GM13977 (cell line): ENCODE measurements at regions not wholly inside any gene's neighbourhood (a gene's known extent, or its start where the extent isn't known, plus 50 kb on each side); places are given as distances from the start of the nearest gene placed in this dataset.
"Not testable (repeated sequence)": the region's sequence is repeated elsewhere in the genome, so short reads cannot be mapped to it uniquely, and the experiment has no call there.

ENCODE experiments used
- DNase-seq: peaks from one replicate; pipeline ENCODE4 v3.0.0; 2012; ENCODE audit warnings: low spot score
- CTCF ChIP-seq: IDR thresholded peaks from 2 replicates; pipeline ENCODE4 v1.5.1; 2012; ENCODE audit warnings: mild to moderate bottlenecking, control low read depth; ENCODE audit not compliant: insufficient read depth; ENCODE audit errors: extremely low read depth, missing control alignments
- in situ Hi-C: fragments of 300-500 bp; cut with MboI; formaldehyde crosslinking; loops from one replicate; pipeline ENCODE4 v1.12.0; 2022; ENCODE audit warnings: low sequenced_read_pairs, low pct_unique_long_range_greater_than_20kb, mixed read lengths, inconsistent platforms; ENCODE audit not compliant: unreplicated experiment

- DNase-seq: no peak
- no peak for TF ChIP-seq CTCF
- in situ Hi-C loops: no loop called here
Observed at GRCh38 chr3:107188262-107188661, 189.0 kb upstream of the CCDC54 start.

- TF ChIP-seq CTCF: no peak
- no peak for DNase-seq
- in situ Hi-C loops: no loop called here
Observed at GRCh38 chr3:107189158-107189791, 188.0 kb upstream of the CCDC54 start.

GRCh38 chr3:107193116-107193515, 184.1 kb upstream of the CCDC54 start:
- TF ChIP-seq CTCF: no peak
- in situ Hi-C loops: no loop called here
- no peak for DNase-seq

- DNase-seq: no peak
- in situ Hi-C loops: no loop called here
- no peak for TF ChIP-seq CTCF
Observed at GRCh38 chr3:107198581-107199181, 178.6 kb upstream of the CCDC54 start.

GRCh38 chr3:107201146-107201545, 176.1 kb upstream of the CCDC54 start:
- TF ChIP-seq CTCF: no peak
- no peak for DNase-seq
- in situ Hi-C loops: no loop called here

- in situ Hi-C loops, DNase-seq: not testable (repeated sequence)
Observed at GRCh38 chr3:107202885-107203284, 174.4 kb upstream of the CCDC54 start.

GRCh38 chr3:107204121-107204520, 173.1 kb upstream of the CCDC54 start:
- no peak for DNase-seq
- in situ Hi-C loops: no loop called here
- TF ChIP-seq CTCF: no peak
